Immature natural killer cell (primary cell): ENCODE measurements at regions not wholly inside any gene's neighbourhood (a gene's known extent, or its start where the extent isn't known, plus 50 kb on each side); places are given as distances from the start of the nearest gene placed in this dataset.

ENCODE experiments used
- DNase-seq, 3 donors: peaks; one replicate each; pipeline ENCODE4 v3.0.0; 2022; ENCODE audit warnings: mixed read lengths in 1 of 3
- H3K27ac Mint-ChIP-seq, 6 donors: one replicate each; pipeline ENCODE4 v1.8.0; 2020; ENCODE audit warnings: mixed read lengths in 6 of 6, mild to moderate bottlenecking in 5 of 6, inconsistent platforms in 4 of 6, moderate library complexity in 3 of 6
- H3K27me3 Mint-ChIP-seq, 3 donors: one replicate each; pipeline ENCODE4 v1.8.0; 2020 to 2021; ENCODE audit warnings: low read depth in 3 of 3, mild to moderate bottlenecking in 3 of 3, mixed read lengths in 3 of 3, moderate library complexity in 3 of 3, inconsistent platforms in 1 of 3
- H3K36me3 Mint-ChIP-seq, 3 donors: one replicate each; pipeline ENCODE4 v1.8.0; 2020; ENCODE audit warnings: mixed read lengths in 3 of 3, inconsistent platforms in 2 of 3, mild to moderate bottlenecking in 2 of 3
- H3K4me1 Mint-ChIP-seq, 2 donors: one replicate each; pipeline ENCODE4 v1.8.0; 2020; ENCODE audit warnings: inconsistent platforms in 2 of 2, mild to moderate bottlenecking in 2 of 2, mixed read lengths in 2 of 2, moderate library complexity in 1 of 2
- H3K4me3 Mint-ChIP-seq, 5 donors: one replicate each; pipeline ENCODE4 v1.8.0; 2020; ENCODE audit warnings: mild to moderate bottlenecking in 5 of 5, mixed read lengths in 5 of 5, inconsistent platforms in 3 of 5, moderate library complexity in 3 of 5
- H3K9me3 Mint-ChIP-seq, 6 donors: one replicate each; pipeline ENCODE4 v1.8.0; 2020; ENCODE audit warnings: mild to moderate bottlenecking in 6 of 6, mixed read lengths in 6 of 6, inconsistent platforms in 4 of 6, moderate library complexity in 3 of 6

DNA sequence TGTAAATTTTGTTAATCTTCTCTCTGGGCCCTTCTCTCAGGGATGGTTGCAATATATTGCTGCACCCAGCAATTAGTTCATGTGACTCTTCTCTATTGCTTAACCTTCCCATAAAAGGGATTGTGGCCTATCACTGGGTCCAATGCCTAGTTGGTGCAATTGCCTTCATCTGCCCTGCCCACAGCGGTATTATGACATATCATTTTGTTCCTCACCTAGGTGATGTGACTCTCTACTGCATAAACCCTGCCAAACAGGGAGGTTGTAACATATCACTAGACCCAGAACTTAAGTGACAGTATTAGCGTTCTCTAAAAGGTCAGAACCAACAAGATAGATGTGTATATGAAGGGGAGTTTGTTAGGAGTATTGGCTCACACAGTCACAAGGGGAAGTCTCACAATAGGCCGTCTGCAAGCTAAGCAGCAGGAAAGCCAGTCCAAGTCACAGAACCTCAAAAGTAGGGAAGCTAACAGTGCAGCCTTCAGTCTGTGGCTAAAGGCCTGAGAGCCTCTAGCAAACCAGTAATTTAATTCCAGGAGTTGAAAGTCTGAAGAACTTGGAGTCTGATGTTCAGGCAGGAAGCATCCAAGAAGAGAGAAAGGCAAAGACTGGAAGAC, 317.8 kb downstream of the RPS4Y2 start:
- H3K9me3 Mint-ChIP-seq: no peaks in the 10 kb centered on the region
- H3K27ac Mint-ChIP-seq: no peak overlapping the region
- no peaks in the 10 kb centered on the region for H3K27me3 Mint-ChIP-seq
- H3K36me3 Mint-ChIP-seq: peaks cover 0 to 3% (median 0%) of the 10 kb centered on the region in 3 donors
- no peak overlapping the region for H3K4me3 Mint-ChIP-seq
- H3K4me1 Mint-ChIP-seq: no peaks in the 10 kb centered on the region
- no peak for DNase-seq

DNA sequence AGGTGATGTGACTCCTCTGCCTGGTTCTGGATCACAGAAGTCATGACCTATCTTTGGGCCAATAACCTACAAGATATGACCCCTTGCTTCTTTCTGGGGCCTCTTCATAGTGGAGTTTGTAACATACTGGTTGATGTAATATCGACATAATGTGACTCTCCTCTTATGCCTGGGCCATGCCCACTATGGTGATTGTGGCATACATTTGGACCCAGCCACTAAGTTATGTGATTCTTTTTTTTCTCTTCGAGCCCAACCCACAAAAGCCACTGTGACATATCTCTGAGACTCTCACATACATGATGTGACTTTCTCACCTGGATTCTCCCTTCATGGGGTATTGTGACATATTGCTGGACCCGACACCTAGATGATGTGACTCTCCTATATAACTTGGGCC, 319.8 kb downstream of the RPS4Y2 start:
- no peak for DNase-seq
- H3K4me3 Mint-ChIP-seq: no peak overlapping the region
- no peaks in the 10 kb centered on the region for H3K4me1 Mint-ChIP-seq
- H3K27ac Mint-ChIP-seq: no peak overlapping the region
- peaks cover 0 to 3% (median 0%) of the 10 kb centered on the region in 3 donors for H3K36me3 Mint-ChIP-seq
- H3K27me3 Mint-ChIP-seq: no peaks in the 10 kb centered on the region
- no peaks in the 10 kb centered on the region for H3K9me3 Mint-ChIP-seq

DNA sequence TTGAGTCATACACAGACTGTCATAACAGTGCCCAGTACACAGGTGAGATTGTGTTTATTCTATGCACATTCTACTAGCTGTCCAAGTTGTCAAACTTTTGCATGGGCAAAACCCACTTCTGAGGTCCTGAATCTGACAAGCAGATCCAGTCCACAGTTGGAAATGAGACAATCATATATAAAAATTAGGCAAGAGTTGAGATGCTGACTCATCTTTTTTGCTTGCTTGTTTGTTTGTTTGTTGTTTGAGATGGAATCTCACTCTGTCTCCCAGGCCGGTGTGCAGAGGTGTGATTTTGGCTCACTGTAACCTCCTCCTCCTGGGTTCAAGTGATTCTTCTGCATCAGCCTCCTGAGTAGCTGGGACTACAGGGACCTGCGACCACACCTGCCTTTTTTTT, 323.8 kb downstream of the RPS4Y2 start:
- Mint-ChIP-seq H3K9me3 (no peaks in the 10 kb centered on the region), H3K4me1 (no peaks in the 10 kb centered on the region), H3K4me3 (no peak overlapping the region), H3K27ac (no peak overlapping the region), H3K36me3 (peaks cover 0 to 3% (median 0%) of the 10 kb centered on the region in 3 donors), H3K27me3 (no peaks in the 10 kb centered on the region)
- DNase-seq: no peak

DNA sequence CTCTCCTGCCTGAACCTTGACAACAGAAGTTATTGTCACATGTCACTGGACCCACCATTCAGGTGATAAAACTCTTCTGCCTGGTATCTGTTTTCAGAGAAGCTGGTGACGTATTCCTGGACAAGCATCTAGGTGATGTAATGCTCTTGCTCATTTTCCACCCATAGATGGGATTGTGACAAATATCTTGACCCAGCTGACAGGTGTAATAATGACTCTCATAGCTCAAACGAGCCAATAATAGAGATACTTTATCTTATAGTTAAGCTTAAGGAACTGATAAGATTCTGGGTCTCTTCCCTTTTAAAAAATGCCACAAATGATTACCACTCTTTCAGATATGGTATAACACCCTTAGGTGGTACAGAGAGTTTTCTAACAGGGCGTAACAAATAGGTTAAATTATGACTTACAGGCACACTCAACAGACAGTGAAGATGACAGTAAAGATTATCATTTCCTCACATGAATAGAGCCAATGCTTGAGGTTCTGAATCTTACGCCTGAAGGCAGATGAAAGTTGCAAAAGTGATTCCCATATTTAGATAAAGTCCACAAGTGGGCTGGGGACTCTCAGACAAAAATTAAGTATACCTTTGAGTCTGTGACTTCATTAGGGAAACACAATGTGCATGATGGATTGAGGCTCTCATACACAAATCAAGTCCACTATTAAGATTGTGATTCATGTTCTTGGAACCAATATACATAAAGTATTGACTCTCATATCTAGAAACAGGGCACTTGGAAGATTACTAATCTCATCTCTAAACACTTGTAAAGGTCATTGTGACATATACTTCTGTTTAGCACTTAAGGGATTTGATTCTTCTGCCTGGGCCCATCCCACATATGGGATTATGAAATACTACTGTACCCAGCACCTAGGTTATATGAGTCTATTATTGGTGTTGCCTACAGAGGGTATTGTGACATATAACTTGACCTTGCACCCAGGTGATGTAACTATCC, 326.0 kb downstream of the RPS4Y2 start:
- H3K4me1 Mint-ChIP-seq: no peaks in the 10 kb centered on the region
- no peak overlapping the region for H3K4me3 Mint-ChIP-seq
- H3K9me3 Mint-ChIP-seq: no peaks in the 10 kb centered on the region
- no peak for DNase-seq
- H3K36me3 Mint-ChIP-seq: peaks cover 0 to 3% (median 0%) of the 10 kb centered on the region in 3 donors
- no peaks in the 10 kb centered on the region for H3K27me3 Mint-ChIP-seq
- no peak overlapping the region for H3K27ac Mint-ChIP-seq

DNA sequence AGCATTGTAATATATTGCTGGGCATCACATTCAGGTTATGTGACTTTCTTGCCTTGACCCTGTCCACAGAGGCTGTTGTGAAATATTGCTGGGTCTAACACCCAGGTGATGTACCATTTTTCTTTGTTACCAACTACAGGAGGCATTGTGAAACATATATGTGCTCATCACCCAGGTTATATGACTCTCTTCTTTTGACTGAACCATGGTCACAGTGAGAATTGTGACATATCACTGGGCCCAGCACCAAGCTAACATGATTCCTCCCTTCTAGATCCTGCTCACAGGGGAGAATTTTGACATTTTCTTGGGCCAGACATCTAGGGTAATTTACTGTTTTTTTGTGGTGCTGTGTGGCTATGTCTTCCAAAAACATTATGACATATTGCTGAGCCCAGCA, 326.7 kb downstream of the RPS4Y2 start:
- DNase-seq: no peak
- H3K36me3 Mint-ChIP-seq: peaks cover 0 to 3% (median 0%) of the 10 kb centered on the region in 3 donors
- H3K9me3 Mint-ChIP-seq: no peaks in the 10 kb centered on the region
- no peaks in the 10 kb centered on the region for H3K4me1 Mint-ChIP-seq
- no peak overlapping the region for H3K4me3 Mint-ChIP-seq
- no peak overlapping the region for H3K27ac Mint-ChIP-seq
- H3K27me3 Mint-ChIP-seq: no peaks in the 10 kb centered on the region

DNA sequence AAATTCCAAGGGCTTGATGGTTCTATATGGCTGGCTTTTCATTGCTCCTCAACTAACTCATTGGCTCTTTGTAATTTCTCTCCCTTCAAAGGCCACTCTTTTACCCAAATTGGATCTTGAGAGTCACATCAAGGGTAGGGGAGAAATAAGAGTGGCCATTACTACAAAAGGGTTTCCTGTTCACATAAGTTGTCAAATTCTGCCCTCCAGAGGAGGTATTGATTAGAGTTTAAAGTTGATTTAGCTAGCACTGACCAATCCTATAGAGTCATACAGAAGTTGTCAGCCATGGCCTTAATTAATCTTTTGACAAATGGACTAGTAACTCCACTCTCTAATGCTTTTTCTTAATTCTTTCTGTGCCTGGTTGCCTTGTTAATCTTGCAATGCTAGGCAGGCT, 336.0 kb downstream of the RPS4Y2 start:
- H3K9me3 Mint-ChIP-seq: no peaks in the 10 kb centered on the region
- H3K27ac Mint-ChIP-seq: no peak overlapping the region
- no peaks in the 10 kb centered on the region for H3K4me1 Mint-ChIP-seq
- no peak for DNase-seq
- no peaks in the 10 kb centered on the region for H3K36me3 Mint-ChIP-seq
- peaks cover 0 to 4% (median 0%) of the 10 kb centered on the region in 3 donors for H3K27me3 Mint-ChIP-seq
- H3K4me3 Mint-ChIP-seq: no peak overlapping the region

DNA sequence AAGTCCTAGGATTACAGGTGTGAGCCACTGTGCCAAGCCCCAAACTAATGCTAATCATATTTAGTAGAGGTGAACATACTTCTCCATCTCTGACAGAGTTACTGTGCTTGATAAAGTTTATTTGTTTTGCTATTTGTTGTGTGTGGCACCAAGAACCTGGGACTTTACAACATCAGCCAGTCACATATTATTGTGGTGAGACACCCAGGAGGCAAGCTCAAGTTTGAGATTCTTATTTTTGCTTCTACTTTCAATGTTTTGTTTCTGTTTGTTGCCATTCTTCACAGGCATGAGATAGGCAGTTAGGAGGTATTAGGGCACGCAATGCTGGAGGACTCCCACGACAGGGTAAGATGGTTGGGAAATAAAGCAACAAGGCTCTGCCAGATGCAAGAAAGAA, 346.6 kb downstream of the RPS4Y2 start:
- peak overlapping the region in 1 of 5 donors; percentile 34 for H3K4me3 Mint-ChIP-seq
- H3K4me1 Mint-ChIP-seq: no peaks in the 10 kb centered on the region
- H3K27me3 Mint-ChIP-seq: no peaks in the 10 kb centered on the region
- no peaks in the 10 kb centered on the region for H3K36me3 Mint-ChIP-seq
- H3K27ac Mint-ChIP-seq: no peak overlapping the region
- DNase-seq: no peak
- no peaks in the 10 kb centered on the region for H3K9me3 Mint-ChIP-seq

DNA sequence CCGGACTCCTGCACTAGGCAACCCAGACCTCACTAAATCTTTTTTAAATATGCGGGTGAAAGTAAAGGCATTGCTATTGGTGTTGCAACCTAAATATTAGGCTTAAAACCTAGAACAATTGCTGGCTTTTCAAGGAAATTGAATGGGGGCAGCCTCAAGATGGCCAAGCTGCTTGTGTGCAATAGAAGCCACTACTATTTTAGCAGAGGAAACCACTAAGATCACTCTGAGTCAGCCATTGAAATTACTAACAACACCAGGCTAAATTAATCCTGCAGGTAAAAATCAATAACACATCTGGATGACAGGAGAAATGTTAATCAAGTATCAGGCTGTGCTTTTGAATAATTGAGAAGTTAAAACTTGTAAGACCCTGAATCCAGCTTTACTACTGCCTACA, 348.0 kb downstream of the RPS4Y2 start:
- H3K27ac Mint-ChIP-seq: no peak overlapping the region
- no peaks in the 10 kb centered on the region for H3K36me3 Mint-ChIP-seq
- no peak overlapping the region for H3K4me3 Mint-ChIP-seq
- H3K27me3 Mint-ChIP-seq: no peaks in the 10 kb centered on the region
- DNase-seq: no peak
- H3K9me3 Mint-ChIP-seq: no peaks in the 10 kb centered on the region
- H3K4me1 Mint-ChIP-seq: no peaks in the 10 kb centered on the region

DNA sequence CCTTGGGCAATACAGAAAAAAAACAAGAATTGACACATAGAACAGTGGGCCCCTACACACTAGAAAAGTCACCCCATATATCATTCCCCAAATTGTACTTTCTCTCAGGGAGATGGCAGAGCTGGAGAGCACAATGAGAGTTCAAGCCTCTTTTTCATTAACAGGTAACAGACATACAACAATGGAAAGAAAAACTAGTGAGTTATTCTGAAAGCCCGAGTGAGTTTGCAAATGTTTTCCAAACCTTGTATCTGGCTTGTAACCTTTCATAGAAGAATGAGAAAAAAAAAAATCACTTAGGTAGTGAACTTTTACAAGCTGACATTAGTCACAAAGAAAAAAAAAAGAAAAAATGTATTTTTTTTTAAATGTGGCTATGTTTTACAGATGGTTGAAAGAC, 349.6 kb downstream of the RPS4Y2 start:
- Mint-ChIP-seq H3K27me3 (no peaks in the 10 kb centered on the region), H3K4me1 (no peaks in the 10 kb centered on the region), H3K36me3 (no peaks in the 10 kb centered on the region), H3K27ac (no peak overlapping the region), H3K4me3 (no peak overlapping the region), H3K9me3 (no peaks in the 10 kb centered on the region)
- DNase-seq: no peak

DNA sequence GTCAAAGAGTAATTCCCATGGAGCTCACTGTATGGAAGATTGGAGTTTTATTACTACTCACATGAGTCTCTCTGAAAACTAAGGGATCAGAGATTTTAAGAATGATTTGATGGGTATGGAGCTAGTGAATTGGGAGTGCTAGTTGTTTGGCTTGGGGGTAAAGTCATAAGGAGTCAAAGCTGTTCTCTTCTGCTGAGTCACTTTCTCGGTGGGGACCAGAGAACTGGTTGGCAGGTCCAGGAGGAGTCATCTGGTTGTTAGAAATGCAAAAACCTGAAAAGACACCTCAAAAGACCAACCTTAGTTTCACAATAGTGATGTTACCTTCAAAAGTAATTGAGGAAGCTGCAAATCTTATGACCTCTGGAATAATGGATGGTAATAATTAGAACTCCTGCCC, 355.4 kb downstream of the RPS4Y2 start:
- Mint-ChIP-seq H3K36me3 (no peaks in the 10 kb centered on the region), H3K9me3 (peaks cover 0 to 4% (median 0%) of the 10 kb centered on the region in 6 donors), H3K27ac (no peak overlapping the region), H3K4me3 (no peak overlapping the region), H3K27me3 (no peaks in the 10 kb centered on the region), H3K4me1 (no peaks in the 10 kb centered on the region)
- no peak for DNase-seq

DNA sequence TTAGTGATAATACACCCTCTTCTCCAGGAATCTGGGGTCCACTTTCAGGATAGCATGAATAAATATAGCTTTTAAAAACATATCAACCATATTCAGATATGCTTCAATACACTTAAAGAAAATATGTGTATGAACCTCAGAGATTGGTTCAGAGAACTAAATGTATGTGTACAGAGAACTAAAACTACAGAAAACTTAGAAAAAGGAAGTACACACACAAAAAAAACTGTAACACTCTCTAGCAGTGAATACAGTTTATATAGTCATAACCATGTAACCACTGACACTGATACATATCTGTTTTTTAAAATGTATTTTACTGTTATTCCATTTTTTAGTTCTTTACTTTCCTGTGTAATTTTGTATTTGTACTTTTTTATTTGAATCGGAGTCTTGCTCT, 365.2 kb downstream of the RPS4Y2 start:
- Mint-ChIP-seq H3K36me3 (no peaks in the 10 kb centered on the region), H3K27ac (no peak overlapping the region), H3K4me1 (no peaks in the 10 kb centered on the region), H3K9me3 (peaks cover 0 to 3% (median 0%) of the 10 kb centered on the region in 6 donors), H3K27me3 (no peaks in the 10 kb centered on the region), H3K4me3 (no peak overlapping the region)
- DNase-seq: no peak

DNA sequence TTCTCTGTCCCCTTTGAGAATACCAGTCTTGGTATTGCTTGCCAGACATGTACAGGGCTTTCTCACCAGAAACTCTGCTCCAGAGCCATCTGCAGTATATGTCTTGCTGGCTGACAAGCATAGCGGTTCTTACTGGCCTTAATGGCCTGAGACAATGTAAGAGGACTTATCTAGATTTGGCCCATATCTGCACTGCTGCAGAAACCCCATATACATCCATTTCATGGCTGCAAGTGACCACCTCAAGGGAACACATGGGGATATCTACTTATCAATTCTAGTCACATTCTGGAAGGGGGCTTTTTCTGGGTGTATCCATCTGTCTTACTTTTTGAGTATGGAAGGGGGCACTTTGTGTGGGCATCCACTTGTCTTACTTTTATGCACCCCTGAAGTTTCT, 375.5 kb upstream of the RBMY1B start:
- Mint-ChIP-seq H3K4me3 (no peak overlapping the region), H3K36me3 (no peaks in the 10 kb centered on the region)

DNA sequence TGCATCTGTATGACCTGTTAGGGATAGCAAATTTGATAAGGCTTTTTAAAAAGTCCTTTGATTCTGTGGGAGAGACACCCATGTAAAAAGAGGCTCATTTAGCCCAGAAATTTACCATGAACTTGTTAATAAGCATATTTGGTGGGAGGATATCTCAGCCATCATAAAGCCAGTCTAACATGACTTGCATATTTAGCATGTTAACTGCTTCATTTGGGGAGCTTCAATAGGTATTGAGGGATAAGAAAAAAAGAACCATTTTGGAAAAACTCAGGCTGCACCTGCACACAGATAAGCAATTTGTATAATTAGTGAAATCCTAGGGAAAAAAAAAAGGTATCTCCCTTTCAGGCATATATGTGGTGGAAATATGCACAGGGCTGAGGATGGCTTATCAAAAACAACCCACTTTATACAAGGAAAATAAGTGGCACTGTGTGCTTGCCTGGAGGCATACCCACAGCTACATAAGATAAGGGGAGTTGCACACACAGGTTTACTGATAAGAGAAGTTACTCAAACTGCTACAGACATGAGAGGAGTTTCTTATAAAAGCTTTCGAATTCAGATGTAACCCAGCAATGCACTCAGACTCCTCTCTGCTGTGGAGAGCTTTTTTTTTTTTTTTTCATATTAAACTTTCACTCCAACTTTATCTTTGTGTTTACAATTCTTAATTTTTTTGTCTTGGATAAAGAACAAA, 372.9 kb upstream of the RBMY1B start:
- Mint-ChIP-seq H3K27ac (no peak overlapping the region), H3K4me3 (no peak overlapping the region), H3K4me1 (no peaks in the 10 kb centered on the region), H3K9me3 (no peaks in the 10 kb centered on the region), H3K27me3 (no peaks in the 10 kb centered on the region), H3K36me3 (no peaks in the 10 kb centered on the region)
- DNase-seq: no peak

More for the DNA sequence above, 375.5 kb upstream of the RBMY1B start:
- Mint-ChIP-seq H3K27ac (no peak overlapping the region), H3K4me1 (no peaks in the 10 kb centered on the region), H3K9me3 (no peaks in the 10 kb centered on the region), H3K27me3 (no peaks in the 10 kb centered on the region)
- DNase-seq: no peak

DNA sequence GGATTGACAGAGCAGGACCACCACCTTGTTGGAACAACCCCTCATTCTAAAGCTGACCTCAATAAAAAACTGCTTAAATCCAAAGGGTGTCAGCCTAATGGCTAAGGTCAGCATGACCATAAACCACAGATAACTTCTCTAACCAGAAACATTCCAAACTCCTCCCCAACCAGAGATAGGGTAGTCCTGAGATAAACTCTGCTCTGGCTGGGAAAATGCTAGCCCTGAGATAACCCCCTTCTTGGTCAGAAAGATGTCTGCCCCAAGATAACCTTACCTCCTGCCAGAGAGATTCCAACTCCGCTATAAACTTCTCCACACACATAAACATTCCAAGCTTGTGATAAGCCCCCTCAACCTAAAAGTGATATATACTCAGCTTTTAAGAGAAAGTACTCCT, 364.8 kb upstream of the RBMY1B start:
- Mint-ChIP-seq H3K27me3 (no peaks in the 10 kb centered on the region), H3K36me3 (no peaks in the 10 kb centered on the region), H3K27ac (no peak overlapping the region), H3K4me1 (no peaks in the 10 kb centered on the region), H3K9me3 (no peaks in the 10 kb centered on the region), H3K4me3 (no peak overlapping the region)
- no peak for DNase-seq
